H9 (cell line): ENCODE measurements at regions not wholly inside any gene's neighbourhood (a gene's known extent, or its start where the extent isn't known, plus 50 kb on each side); places are given as distances from the start of the nearest gene placed in this dataset.
"Not testable (repeated sequence)": the region's sequence is repeated elsewhere in the genome, so short reads cannot be mapped to it uniquely, and the experiment has no call there.

Experiments used
- DNase-seq: peaks from one replicate; pipeline ENCODE4 v3.0.0-alpha.2; 2017
- H2AFZ ChIP-seq: one replicate; pipeline ENCODE4 v1.6.1; 2013; ENCODE audit warnings: mild to moderate bottlenecking, low read length, control low read depth, moderate library complexity
- H2AK5ac ChIP-seq: 2 replicates; pipeline ENCODE4 v1.6.1; 2013; ENCODE audit warnings: low read length, control low read depth, mixed read lengths; ENCODE audit not compliant: insufficient read length
- H2BK120ac ChIP-seq: one replicate; pipeline ENCODE4 v1.6.1; 2013; ENCODE audit warnings: low read depth, mild to moderate bottlenecking, low read length, control low read depth, inconsistent platforms; ENCODE audit not compliant: poor library complexity, severe bottlenecking
- H2BK12ac ChIP-seq: 2 replicates; pipeline ENCODE4 v1.6.1; 2013; ENCODE audit warnings: low read length, control low read depth, mixed read lengths, low read depth; ENCODE audit not compliant: insufficient read length
- H2BK15ac ChIP-seq: 2 replicates; pipeline ENCODE4 v1.6.1; 2013; ENCODE audit warnings: low read depth, low read length, control low read depth
- H2BK20ac ChIP-seq: one replicate; pipeline ENCODE4 v1.6.1; 2013; ENCODE audit warnings: low read depth, mild to moderate bottlenecking, low read length, control low read depth, inconsistent platforms; ENCODE audit not compliant: poor library complexity, severe bottlenecking
- H2BK5ac ChIP-seq: 2 replicates; pipeline ENCODE4 v1.6.1; 2013; ENCODE audit warnings: low read length, control low read depth, mixed read lengths; ENCODE audit not compliant: insufficient read length
- H3K14ac ChIP-seq: 2 replicates; pipeline ENCODE4 v1.6.1; 2013; ENCODE audit warnings: low read length, control low read depth; ENCODE audit not compliant: insufficient read depth
- H3K18ac ChIP-seq: 2 replicates; pipeline ENCODE4 v1.6.1; 2013; ENCODE audit warnings: low read depth, mild to moderate bottlenecking, mixed read lengths, low read length, control low read depth; ENCODE audit not compliant: insufficient read length
- H3K23ac ChIP-seq: 2 replicates; pipeline ENCODE4 v1.6.1; 2013; ENCODE audit warnings: low read length, control low read depth, mixed read lengths, low read depth; ENCODE audit not compliant: insufficient read length
- H3K23me2 ChIP-seq: 2 replicates; pipeline ENCODE4 v1.6.1; 2013; ENCODE audit warnings: low read depth, mild to moderate bottlenecking, mixed read lengths, low read length, control low read depth; ENCODE audit not compliant: insufficient read length, poor library complexity, severe bottlenecking
- H3K27ac ChIP-seq: 2 replicates; pipeline ENCODE4 v1.5.1; 2013; ENCODE audit warnings: low read length, control low read depth, mixed read lengths, low read depth; ENCODE audit not compliant: insufficient read length
- H3K27me3 ChIP-seq: 2 replicates; pipeline ENCODE4 v1.6.1; 2013; ENCODE audit warnings: low read length, control low read depth, inconsistent platforms; ENCODE audit not compliant: insufficient read depth
- H3K4ac ChIP-seq: 2 replicates; pipeline ENCODE4 v1.6.1; 2013; ENCODE audit warnings: low read depth, mild to moderate bottlenecking, control low read depth, inconsistent platforms, low read length, moderate library complexity
- H3K4me1 ChIP-seq: 2 replicates; pipeline ENCODE4 v1.6.1; 2013; ENCODE audit warnings: low read length, control low read depth, inconsistent platforms; ENCODE audit not compliant: insufficient read depth
- H3K4me2 ChIP-seq: 2 replicates; pipeline ENCODE4 v1.6.1; 2013; ENCODE audit warnings: low read length, control low read depth, mixed read lengths; ENCODE audit not compliant: insufficient read length, insufficient read depth
- H3K56ac ChIP-seq: 2 replicates; pipeline ENCODE4 v1.6.1; 2013; ENCODE audit warnings: low read depth, mild to moderate bottlenecking, mixed read lengths, low read length, control low read depth; ENCODE audit not compliant: insufficient read length
- H3K79me1 ChIP-seq: 2 replicates; pipeline ENCODE4 v1.6.1; 2013; ENCODE audit warnings: low read depth, mild to moderate bottlenecking, moderate library complexity, low read length, control low read depth, inconsistent platforms; ENCODE audit not compliant: insufficient read depth, poor library complexity, severe bottlenecking
- H3K79me2 ChIP-seq: 2 replicates; pipeline ENCODE4 v1.6.1; 2013; ENCODE audit warnings: low read length, control low read depth, inconsistent platforms; ENCODE audit not compliant: insufficient read depth
- H3K9ac ChIP-seq: 2 replicates; pipeline ENCODE4 v1.6.1; 2013; ENCODE audit warnings: low read length, control low read depth, mixed read lengths; ENCODE audit not compliant: insufficient read length; ENCODE audit errors: extremely low read depth
- H3K9me3 ChIP-seq: one replicate; pipeline ENCODE4 v1.6.1; 2013; ENCODE audit warnings: low read depth, low read length, inconsistent platforms; ENCODE audit not compliant: control insufficient read depth
- H3T11ph ChIP-seq: one replicate; pipeline ENCODE4 v1.6.1; 2013; ENCODE audit warnings: mild to moderate bottlenecking, low read length, control low read depth, inconsistent platforms
- H4K20me1 ChIP-seq: one replicate; pipeline ENCODE4 v1.6.1; 2013; ENCODE audit not compliant: control insufficient read depth, insufficient read length, insufficient read depth
- H4K5ac ChIP-seq: 2 replicates; pipeline ENCODE4 v1.6.1; 2013; ENCODE audit warnings: low read depth, mild to moderate bottlenecking, mixed read lengths, low read length, control low read depth; ENCODE audit not compliant: insufficient read length
- H4K8ac ChIP-seq: replicated peaks from 2 replicates; pipeline ENCODE4 v1.6.1; 2013; ENCODE audit warnings: low read length, control low read depth, mixed read lengths, low read depth; ENCODE audit not compliant: insufficient read length
- H4K91ac ChIP-seq: 2 replicates; pipeline ENCODE4 v1.6.1; 2013; ENCODE audit warnings: low read depth, mild to moderate bottlenecking, moderate library complexity, mixed read lengths, low read length, control low read depth; ENCODE audit not compliant: insufficient read length
- H3K27ac Mint-ChIP-seq, 3 experiments: 2 replicates in 2 of 3; 3 replicates in 1 of 3; pipeline ENCODE4 v1.8.0; 2020 to 2021; ENCODE audit warnings: mixed read lengths in 3 of 3, mild to moderate bottlenecking in 1 of 3, moderate library complexity in 1 of 3
- H3K27me3 Mint-ChIP-seq: 2 replicates; pipeline ENCODE4 v1.8.0; 2021; ENCODE audit warnings: low read depth, mild to moderate bottlenecking, moderate library complexity, mixed read lengths
- H3K36me3 Mint-ChIP-seq, 3 experiments: 2 replicates in 2 of 3; 3 replicates in 1 of 3; pipeline ENCODE4 v1.8.0; 2020 to 2021; ENCODE audit warnings: low read depth in 3 of 3, mixed read lengths in 3 of 3; ENCODE audit not compliant: insufficient read depth in 1 of 3
- H3K4me1 Mint-ChIP-seq, 2 experiments: 2 replicates each; pipeline ENCODE4 v1.8.0; 2020; ENCODE audit warnings: mixed read lengths in 2 of 2
- H3K4me3 Mint-ChIP-seq, 2 experiments: 2 replicates in 1 of 2; 3 replicates in 1 of 2; pipeline ENCODE4 v1.8.0; 2020 to 2021; ENCODE audit warnings: mild to moderate bottlenecking in 2 of 2, mixed read lengths in 2 of 2, moderate library complexity in 1 of 2
- H3K9me3 Mint-ChIP-seq, 2 experiments: 2 replicates in 1 of 2; 3 replicates in 1 of 2; pipeline ENCODE4 v1.8.0; 2020; ENCODE audit warnings: mild to moderate bottlenecking in 2 of 2, mixed read lengths in 2 of 2, moderate library complexity in 1 of 2
- CTCF ChIP-seq: fragments of 200-600 bp; sonication (generic); conservative IDR thresholded peaks from 3 replicates; pipeline ENCODE4 v1.8.0; 2021; ENCODE audit warnings: antibody characterized with exemption, mild to moderate bottlenecking
- WGBS: extraction: QIAGEN DNeasy Blood & Tissue Kit; methylation state at CpG from one replicate; pipeline ENCODE4 v1.1.7; 2013; ENCODE audit warnings: missing lambda C conversion rate, low lambda C conversion rate, mixed read lengths; ENCODE audit not compliant: insufficient read length; ENCODE audit errors: extremely low coverage; 5-methylcytosine and 5-hydroxymethylcytosine counted together

DNA sequence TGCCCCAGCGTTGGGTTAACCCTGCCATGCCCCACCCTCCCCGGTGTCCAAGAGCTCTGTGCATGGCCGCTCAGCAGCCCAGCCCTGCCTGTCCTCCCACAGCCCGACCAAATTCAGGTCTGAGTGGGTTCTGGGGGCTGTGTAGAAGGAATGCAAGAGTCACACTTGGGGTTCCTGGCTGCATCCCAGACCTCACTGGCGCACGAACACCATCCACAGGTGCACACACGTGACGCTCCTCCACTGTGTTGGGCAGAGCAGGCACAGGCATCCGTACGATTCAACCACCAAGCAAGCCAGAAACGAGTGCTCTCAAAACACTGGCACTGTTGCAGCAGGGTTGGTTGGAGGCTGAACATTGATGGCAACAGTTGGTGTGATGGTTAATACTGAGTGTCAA is 93.9 kb downstream of the OLFM1 start:
- H3T11ph ChIP-seq: no peak overlapping the region
- H4K5ac ChIP-seq: no peak overlapping the region
- no peak overlapping the region for H3K14ac ChIP-seq
- no peaks in the 10 kb centered on the region for H3K23me2 ChIP-seq
- TF ChIP-seq CTCF: no peak
- no peak overlapping the region for H2BK5ac ChIP-seq
- no peak overlapping the region for H3K27ac ChIP-seq
- no peak overlapping the region for H4K8ac ChIP-seq
- peak overlapping the region in 1 of 3 experiments; percentile 57; a peak in 1 of 7 replicates for H3K27ac Mint-ChIP-seq
- H3K4me1 Mint-ChIP-seq: no peaks in the 10 kb centered on the region
- H3K4me1 ChIP-seq: no peaks in the 10 kb centered on the region
- no peak overlapping the region for H2BK20ac ChIP-seq
- H3K4ac ChIP-seq: no peak overlapping the region
- no peaks in the 10 kb centered on the region for H4K20me1 ChIP-seq
- H2AK5ac ChIP-seq: no peak overlapping the region
- H2BK120ac ChIP-seq: no peak overlapping the region
- H3K4me2 ChIP-seq: no peak overlapping the region
- no peaks in the 10 kb centered on the region for H3K9me3 ChIP-seq
- H2BK12ac ChIP-seq: no peak overlapping the region
- H3K79me1 ChIP-seq: no peaks in the 10 kb centered on the region
- no CpG with 5 or more reads among the region's 11 CpGs for WGBS
- no peak overlapping the region for H2BK15ac ChIP-seq
- H3K9ac ChIP-seq: no peak overlapping the region
- H4K91ac ChIP-seq: no peak overlapping the region
- no peaks in the 10 kb centered on the region for H3K36me3 Mint-ChIP-seq
- no peak overlapping the region for H3K4me3 Mint-ChIP-seq
- H3K9me3 Mint-ChIP-seq: no peaks in the 10 kb centered on the region
- H3K27me3 ChIP-seq: no peaks in the 10 kb centered on the region
- no peaks in the 10 kb centered on the region for H3K27me3 Mint-ChIP-seq
- H3K23ac ChIP-seq: no peak overlapping the region
- no peak for DNase-seq
- no peak overlapping the region for H3K56ac ChIP-seq
- H2AFZ ChIP-seq: no peak overlapping the region
- H3K18ac ChIP-seq: no peak overlapping the region
- no peaks in the 10 kb centered on the region for H3K79me2 ChIP-seq

GRCh38 chr9:135181841-135182240 is 94.4 kb downstream of the OLFM1 start:
- not testable (repeated sequence) for H2AK5ac ChIP-seq, H2BK5ac ChIP-seq, H3K79me2 ChIP-seq, H4K91ac ChIP-seq, H2AFZ ChIP-seq, H3K9me3 Mint-ChIP-seq, H2BK12ac ChIP-seq, H3T11ph ChIP-seq, H3K23ac ChIP-seq, H3K79me1 ChIP-seq, H3K4me3 Mint-ChIP-seq, H2BK15ac ChIP-seq, H3K9ac ChIP-seq, H2BK20ac ChIP-seq, DNase-seq, H3K4ac ChIP-seq, H3K4me1 Mint-ChIP-seq, H3K18ac ChIP-seq, H3K4me1 ChIP-seq, H3K27me3 Mint-ChIP-seq, H3K4me2 ChIP-seq, H3K56ac ChIP-seq, H3K9me3 ChIP-seq, H3K36me3 Mint-ChIP-seq, H3K27me3 ChIP-seq, H3K27ac ChIP-seq, H2BK120ac ChIP-seq, H4K8ac ChIP-seq, H4K20me1 ChIP-seq, H3K23me2 ChIP-seq, H4K5ac ChIP-seq, H3K14ac ChIP-seq
- H3K27ac Mint-ChIP-seq: peak overlapping the region in 1 of 3 experiments; percentile 57; a peak in 1 of 7 replicates
- WGBS: no CpG with 5 or more reads among the region's 10 CpGs
